Panc1 (cell line): ENCODE measurements at regions not wholly inside any gene's neighbourhood (a gene's known extent, or its start where the extent isn't known, plus 50 kb on each side); places are given as distances from the start of the nearest gene placed in this dataset.

Source experiments
- ATAC-seq: fragments of 200-7000 bp; cut with Tn5 transposase; 2 replicates; pipeline ENCODE4 v1.9.1; 2020; ENCODE audit warnings: mild to moderate bottlenecking, moderate library complexity
- BruUV-seq: library from RNA; stranded (reverse); fragments of 400-500 nt; replicated peaks from 2 replicates; lab custom pipeline; 2021; lab: Mats Ljungman, UMichigan
- CTCF ChIA-PET: fragments of 300-600 bp; sonication (Branson Sonifier 250); formaldehyde crosslinking; loops from one replicate; lab custom pipeline; 2022; ENCODE audit warnings: antibody characterized with exemption; lab: Charles Lee
- POLR2A ChIA-PET: fragments of 300-600 bp; sonication (Branson Sonifier 250); formaldehyde crosslinking; loops from one replicate; lab custom pipeline; 2022; ENCODE audit warnings: antibody characterized with exemption; lab: Charles Lee
- DNase-seq: peaks from one replicate; pipeline ENCODE4 v3.0.0-alpha.2; 2010; ENCODE audit warnings: low read depth, low spot score
- H3K27ac ChIP-seq: 2 replicates; pipeline ENCODE4 v1.5.1; 2011; ENCODE audit warnings: mild to moderate bottlenecking, low read length, inconsistent platforms
- H3K27me3 ChIP-seq: fragments of 200-500 bp; sonication (Bioruptor generic); 2 replicates; pipeline ENCODE4 v1.6.0; 2014; ENCODE audit warnings: low read length, inconsistent platforms; ENCODE audit not compliant: control insufficient read depth, insufficient read depth
- H3K36me3 ChIP-seq: fragments of 200-500 bp; sonication (Bioruptor generic); 2 replicates; pipeline ENCODE4 v1.5.1; 2014; ENCODE audit warnings: inconsistent platforms, mild to moderate bottlenecking, low read length, moderate library complexity; ENCODE audit not compliant: control insufficient read depth, insufficient read depth
- H3K4me1 ChIP-seq: 2 replicates; pipeline ENCODE4 v1.5.1; 2011; ENCODE audit warnings: inconsistent platforms, mild to moderate bottlenecking, low read length, moderate library complexity; ENCODE audit not compliant: control insufficient read depth, insufficient read depth
- H3K4me3 ChIP-seq, 2 experiments: 2 replicates each; pipeline ENCODE4 v1.5.1; 2011 to 2012; ENCODE audit warnings: low read depth in 2 of 2, low read length in 2 of 2, mild to moderate bottlenecking in 2 of 2, inconsistent platforms in 1 of 2, moderate library complexity in 1 of 2
- H3K9me3 ChIP-seq: fragments of 200-500 bp; sonication (Bioruptor generic); 2 replicates; pipeline ENCODE4 v1.5.1; 2014; ENCODE audit warnings: low read depth, mild to moderate bottlenecking, inconsistent platforms, low read length, moderate library complexity; ENCODE audit not compliant: control insufficient read depth, insufficient read depth
- POLR2AphosphoS5 ChIP-seq: IDR thresholded peaks from 2 replicates; pipeline ENCODE4 v1.6.1; 2012; ENCODE audit warnings: mild to moderate bottlenecking, low read depth, low read length, moderate library complexity
- SIN3A ChIP-seq: IDR thresholded peaks from 2 replicates; pipeline ENCODE4 v1.6.1; 2012; ENCODE audit warnings: low read depth, mild to moderate bottlenecking, low read length, moderate library complexity, borderline replicate concordance; ENCODE audit not compliant: insufficient read depth
- TCF7L2 ChIP-seq: IDR thresholded peaks from 2 replicates; pipeline ENCODE4 v1.6.1; 2011; ENCODE audit warnings: mild to moderate bottlenecking, low read depth, low read length, inconsistent platforms
- in situ Hi-C: cut with HindIII; loops from 2 replicates; pipeline ENCODE4 v1.10.0; 2016; ENCODE audit warnings: low sequenced_read_pairs, low pct_unique_long_range_greater_than_20kb
- intact Hi-C: fragments of 100-400 bp; cut with micrococcal nuclease; formaldehyde crosslinking; loops from one replicate; pipeline ENCODE4 v1.10.0; 2022; ENCODE audit not compliant: unreplicated experiment
- TF ChIP-seq, protein P1 (sequence below), 2 experiments: IDR thresholded peaks; 2 replicates each; pipeline ENCODE4 v1.6.1; 2011 to 2012; ENCODE audit warnings: low read depth in 2 of 2, control low read depth in 1 of 2, low read length in 1 of 2, mild to moderate bottlenecking in 1 of 2, moderate library complexity in 1 of 2; ENCODE audit not compliant: insufficient read depth in 1 of 2
- TF ChIP-seq, protein P2 (sequence below): fragments of 450-650 bp; IDR thresholded peaks from 2 replicates; pipeline ENCODE4 v1.5.1; 2017; ENCODE audit warnings: mild to moderate bottlenecking

DNA sequence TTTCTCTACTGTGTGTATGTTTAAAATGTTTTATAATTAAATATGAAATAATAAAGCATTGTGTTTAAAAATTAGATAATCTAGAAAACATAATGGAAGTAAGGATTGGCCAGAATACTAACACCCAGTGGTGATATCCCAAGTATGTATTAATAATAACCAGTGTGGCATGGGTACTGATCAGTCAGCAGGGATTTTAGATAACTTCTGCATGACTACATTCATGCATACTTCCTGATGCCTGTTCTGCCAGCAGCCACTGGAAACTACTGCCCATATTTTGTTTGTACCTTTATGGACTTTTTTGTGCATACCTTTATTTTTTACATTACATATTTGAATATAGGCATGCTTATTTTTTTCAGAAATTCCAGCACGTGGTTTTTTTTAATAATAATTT, 156.6 kb upstream of the TMEM196 start:
- Histone ChIP-seq H3K9me3 (no peaks in the 10 kb centered on the region), H3K36me3 (no peaks in the 10 kb centered on the region), H3K27ac (no peak overlapping the region), H3K4me1 (no peaks in the 10 kb centered on the region), H3K4me3 (no peak overlapping the region), H3K27me3 (no peaks in the 10 kb centered on the region)
- ChIA-PET POLR2A (no interaction called here), CTCF (no interaction called here)
- TF ChIP-seq SIN3A (no peak), POLR2AphosphoS5 (no peak), TCF7L2 (no peak)
- TF ChIP-seq, protein P1, sequence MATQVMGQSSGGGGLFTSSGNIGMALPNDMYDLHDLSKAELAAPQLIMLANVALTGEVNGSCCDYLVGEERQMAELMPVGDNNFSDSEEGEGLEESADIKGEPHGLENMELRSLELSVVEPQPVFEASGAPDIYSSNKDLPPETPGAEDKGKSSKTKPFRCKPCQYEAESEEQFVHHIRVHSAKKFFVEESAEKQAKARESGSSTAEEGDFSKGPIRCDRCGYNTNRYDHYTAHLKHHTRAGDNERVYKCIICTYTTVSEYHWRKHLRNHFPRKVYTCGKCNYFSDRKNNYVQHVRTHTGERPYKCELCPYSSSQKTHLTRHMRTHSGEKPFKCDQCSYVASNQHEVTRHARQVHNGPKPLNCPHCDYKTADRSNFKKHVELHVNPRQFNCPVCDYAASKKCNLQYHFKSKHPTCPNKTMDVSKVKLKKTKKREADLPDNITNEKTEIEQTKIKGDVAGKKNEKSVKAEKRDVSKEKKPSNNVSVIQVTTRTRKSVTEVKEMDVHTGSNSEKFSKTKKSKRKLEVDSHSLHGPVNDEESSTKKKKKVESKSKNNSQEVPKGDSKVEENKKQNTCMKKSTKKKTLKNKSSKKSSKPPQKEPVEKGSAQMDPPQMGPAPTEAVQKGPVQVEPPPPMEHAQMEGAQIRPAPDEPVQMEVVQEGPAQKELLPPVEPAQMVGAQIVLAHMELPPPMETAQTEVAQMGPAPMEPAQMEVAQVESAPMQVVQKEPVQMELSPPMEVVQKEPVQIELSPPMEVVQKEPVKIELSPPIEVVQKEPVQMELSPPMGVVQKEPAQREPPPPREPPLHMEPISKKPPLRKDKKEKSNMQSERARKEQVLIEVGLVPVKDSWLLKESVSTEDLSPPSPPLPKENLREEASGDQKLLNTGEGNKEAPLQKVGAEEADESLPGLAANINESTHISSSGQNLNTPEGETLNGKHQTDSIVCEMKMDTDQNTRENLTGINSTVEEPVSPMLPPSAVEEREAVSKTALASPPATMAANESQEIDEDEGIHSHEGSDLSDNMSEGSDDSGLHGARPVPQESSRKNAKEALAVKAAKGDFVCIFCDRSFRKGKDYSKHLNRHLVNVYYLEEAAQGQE (IDR thresholded peaks at IDR 0.05; ENCODE audit: insufficient read depth in 1 of 2, low read depth in 2 of 2, low read length in 1 of 2), result no peak
- TF ChIP-seq, protein P2, sequence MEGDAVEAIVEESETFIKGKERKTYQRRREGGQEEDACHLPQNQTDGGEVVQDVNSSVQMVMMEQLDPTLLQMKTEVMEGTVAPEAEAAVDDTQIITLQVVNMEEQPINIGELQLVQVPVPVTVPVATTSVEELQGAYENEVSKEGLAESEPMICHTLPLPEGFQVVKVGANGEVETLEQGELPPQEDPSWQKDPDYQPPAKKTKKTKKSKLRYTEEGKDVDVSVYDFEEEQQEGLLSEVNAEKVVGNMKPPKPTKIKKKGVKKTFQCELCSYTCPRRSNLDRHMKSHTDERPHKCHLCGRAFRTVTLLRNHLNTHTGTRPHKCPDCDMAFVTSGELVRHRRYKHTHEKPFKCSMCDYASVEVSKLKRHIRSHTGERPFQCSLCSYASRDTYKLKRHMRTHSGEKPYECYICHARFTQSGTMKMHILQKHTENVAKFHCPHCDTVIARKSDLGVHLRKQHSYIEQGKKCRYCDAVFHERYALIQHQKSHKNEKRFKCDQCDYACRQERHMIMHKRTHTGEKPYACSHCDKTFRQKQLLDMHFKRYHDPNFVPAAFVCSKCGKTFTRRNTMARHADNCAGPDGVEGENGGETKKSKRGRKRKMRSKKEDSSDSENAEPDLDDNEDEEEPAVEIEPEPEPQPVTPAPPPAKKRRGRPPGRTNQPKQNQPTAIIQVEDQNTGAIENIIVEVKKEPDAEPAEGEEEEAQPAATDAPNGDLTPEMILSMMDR, result no peak
- ATAC-seq (no peak), DNase-seq (no peak)
- intact Hi-C loops, result no loop called here
- BruUV-seq, result no TSS peak
- in situ Hi-C loops, result no loop called here

DNA sequence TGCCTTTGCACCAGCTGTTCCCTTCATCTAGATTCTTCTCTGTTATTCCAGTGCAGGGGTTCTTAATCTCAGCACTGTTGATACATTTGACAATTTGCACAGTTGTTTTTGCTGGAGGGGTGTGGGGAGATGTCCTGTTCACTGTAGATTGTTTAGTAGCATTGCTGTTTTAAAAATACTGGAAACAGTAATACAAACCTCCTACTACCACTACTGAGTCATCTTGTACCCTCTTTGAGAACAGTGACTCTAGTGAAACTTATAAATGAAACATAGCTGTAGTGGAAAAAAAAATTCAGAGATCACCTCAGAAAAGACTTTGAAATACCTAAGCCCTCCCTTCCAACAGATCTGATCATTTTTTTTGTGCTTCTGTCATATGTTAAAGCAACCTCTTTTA, 154.8 kb upstream of the TMEM196 start:
- intact Hi-C loops, result no loop called here
- Histone ChIP-seq H3K27me3 (no peaks in the 10 kb centered on the region), H3K27ac (no peak overlapping the region), H3K4me3 (no peak overlapping the region), H3K9me3 (no peaks in the 10 kb centered on the region), H3K4me1 (no peaks in the 10 kb centered on the region), H3K36me3 (no peaks in the 10 kb centered on the region)
- ChIA-PET CTCF (no interaction called here), POLR2A (no interaction called here)
- TF ChIP-seq, protein P2, result no peak
- TF ChIP-seq, protein P1 (IDR thresholded peaks at IDR 0.05; ENCODE audit: insufficient read depth in 1 of 2, low read depth in 2 of 2, low read length in 1 of 2), result no peak
- TF ChIP-seq POLR2AphosphoS5 (no peak), TCF7L2 (no peak), SIN3A (no peak)
- BruUV-seq, result no TSS peak
- no peak for ATAC-seq
- no peak for DNase-seq
- in situ Hi-C loops, result no loop called here
